ENCODE measurements at regions not wholly inside any gene's neighbourhood (a gene's known extent, or its start where the extent isn't known, plus 50 kb on each side); places are given as distances from the start of the nearest gene placed in this dataset.

GRCh38 chr2:41990688-41991087 lies 57.1 kb upstream of the PKDCC start:
- H3K9me3 Mint-ChIP-seq, result no peaks in the 10 kb centered on the region
- peaks cover 1% of the 10 kb centered on the region for H3K36me3 Mint-ChIP-seq (ENCODE audit: insufficient read depth)
- H3K27ac Mint-ChIP-seq (ENCODE audit: low read depth), result no peak overlapping the region
- no peak overlapping the region for H3K4me3 Mint-ChIP-seq
- DNase-seq (ENCODE audit: low spot score in 2 of 2), result no peak
- no peak for ATAC-seq (replicated peaks; ENCODE audit: extremely low read depth, poor library complexity, severe bottlenecking)
- peaks cover 45% of the 10 kb centered on the region for H3K27me3 Mint-ChIP-seq
- peaks cover 5% of the 10 kb centered on the region for H3K4me1 Mint-ChIP-seq

DNA sequence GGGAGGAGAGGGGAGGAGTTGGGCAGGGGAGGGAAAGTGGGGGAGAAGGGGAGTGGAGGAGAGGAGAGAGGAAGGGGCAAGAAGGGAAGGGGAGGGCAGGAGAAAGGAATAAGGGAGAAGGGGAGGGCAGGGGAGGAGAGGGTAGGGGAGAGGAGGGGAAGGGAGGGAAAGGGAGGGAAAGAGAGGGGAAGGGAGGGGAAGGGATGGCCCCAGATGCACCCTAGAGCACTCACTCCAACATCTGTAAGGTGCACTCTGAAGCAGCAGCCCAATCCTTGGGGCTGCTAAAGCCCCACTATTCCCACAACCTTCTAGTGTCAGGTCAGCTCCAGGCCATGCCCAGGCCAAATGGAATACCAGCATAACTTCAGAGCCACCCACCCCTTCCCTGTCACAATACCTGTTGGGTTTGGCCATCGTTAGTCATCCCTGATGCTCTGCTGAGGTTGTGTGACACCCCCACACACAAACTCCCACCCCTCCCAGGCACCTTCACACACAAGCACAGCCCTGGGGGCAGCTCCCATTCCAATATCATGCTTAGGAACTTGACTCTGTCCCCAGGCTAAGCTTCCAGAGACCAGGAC lies 55.7 kb upstream of the PKDCC start:
- DNase-seq (ENCODE audit: low spot score in 2 of 2) (no peak), ATAC-seq (replicated peaks; ENCODE audit: extremely low read depth, poor library complexity, severe bottlenecking) (no peak)
- Mint-ChIP-seq H3K4me1 (peaks cover 5% of the 10 kb centered on the region), H3K27me3 (peaks cover 36% of the 10 kb centered on the region), H3K36me3 (ENCODE audit: insufficient read depth) (no peaks in the 10 kb centered on the region), H3K4me3 (no peak overlapping the region), H3K9me3 (no peaks in the 10 kb centered on the region), H3K27ac (ENCODE audit: low read depth) (no peak overlapping the region)

GRCh38 chr2:41992671-41993434 lies 55.0 kb upstream of the PKDCC start:
- DNase-seq (ENCODE audit: low spot score in 2 of 2) (no peak), ATAC-seq (replicated peaks; ENCODE audit: extremely low read depth, poor library complexity, severe bottlenecking) (no peak)
- peaks cover 36% of the 10 kb centered on the region for H3K27me3 Mint-ChIP-seq
- H3K9me3 Mint-ChIP-seq, result no peaks in the 10 kb centered on the region
- no peaks in the 10 kb centered on the region for H3K36me3 Mint-ChIP-seq (ENCODE audit: insufficient read depth)
- H3K4me3 Mint-ChIP-seq, result no peak overlapping the region
- H3K27ac Mint-ChIP-seq (ENCODE audit: low read depth), result no peak overlapping the region
- H3K4me1 Mint-ChIP-seq, result peaks cover 5% of the 10 kb centered on the region

- no peak overlapping the region for H3K27ac Mint-ChIP-seq (ENCODE audit: low read depth)
- ATAC-seq (replicated peaks; ENCODE audit: extremely low read depth, poor library complexity, severe bottlenecking) (no peak), DNase-seq (ENCODE audit: low spot score in 2 of 2) (no peak)
- peaks cover 33% of the 10 kb centered on the region for H3K27me3 Mint-ChIP-seq
- H3K36me3 Mint-ChIP-seq (ENCODE audit: insufficient read depth), result no peaks in the 10 kb centered on the region
- H3K4me1 Mint-ChIP-seq, result peaks cover 5% of the 10 kb centered on the region
- no peak overlapping the region for H3K4me3 Mint-ChIP-seq
- no peaks in the 10 kb centered on the region for H3K9me3 Mint-ChIP-seq
Observed at GRCh38 chr2:41993435-41993925, 54.3 kb upstream of the PKDCC start.

GRCh38 chr2:41994233-41994637 lies 53.6 kb upstream of the PKDCC start:
- ATAC-seq (replicated peaks; ENCODE audit: extremely low read depth, poor library complexity, severe bottlenecking), result no peak
- Mint-ChIP-seq H3K4me3 (no peak overlapping the region), H3K4me1 (peaks cover 5% of the 10 kb centered on the region), H3K36me3 (ENCODE audit: insufficient read depth) (no peaks in the 10 kb centered on the region), H3K27ac (ENCODE audit: low read depth) (no peak overlapping the region), H3K9me3 (no peaks in the 10 kb centered on the region), H3K27me3 (peaks cover 28% of the 10 kb centered on the region)
- no peak for DNase-seq (ENCODE audit: low spot score in 2 of 2)

DNA sequence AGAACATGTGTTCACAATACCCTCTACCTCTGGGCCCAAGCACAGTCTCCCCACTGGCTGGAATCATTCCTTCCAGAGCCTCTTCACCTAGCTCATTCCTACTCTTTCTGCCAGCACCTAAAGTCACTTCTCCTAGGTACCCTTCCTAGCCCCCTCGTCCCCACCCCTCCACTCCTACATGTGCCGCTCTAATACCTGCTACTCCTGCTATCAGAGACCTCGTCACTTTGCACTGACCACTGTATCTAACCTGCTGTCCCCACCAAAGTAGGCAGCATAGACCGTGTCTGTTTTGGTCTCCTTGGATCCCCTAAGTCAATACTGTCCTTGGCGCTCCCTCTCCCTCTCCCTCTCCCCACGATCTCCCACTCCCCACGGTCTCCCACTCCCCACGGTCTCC lies 53.2 kb upstream of the PKDCC start:
- Mint-ChIP-seq H3K4me1 (peaks cover 5% of the 10 kb centered on the region), H3K36me3 (ENCODE audit: insufficient read depth) (no peaks in the 10 kb centered on the region), H3K9me3 (no peaks in the 10 kb centered on the region)

GRCh38 chr2:41997561-41997960 lies 50.3 kb upstream of the PKDCC start:
- DNase-seq (ENCODE audit: low spot score in 2 of 2) (no peak), ATAC-seq (replicated peaks; ENCODE audit: extremely low read depth, poor library complexity, severe bottlenecking) (no peak)
- Mint-ChIP-seq H3K4me3 (no peak overlapping the region), H3K36me3 (ENCODE audit: insufficient read depth) (no peaks in the 10 kb centered on the region), H3K27me3 (peaks cover 19% of the 10 kb centered on the region), H3K4me1 (peaks cover 4% of the 10 kb centered on the region), H3K9me3 (no peaks in the 10 kb centered on the region), H3K27ac (ENCODE audit: low read depth) (no peak overlapping the region)

More for the DNA sequence above, 53.2 kb upstream of the PKDCC start:
- ATAC-seq (replicated peaks; ENCODE audit: extremely low read depth, poor library complexity, severe bottlenecking) (no peak), DNase-seq (ENCODE audit: low spot score in 2 of 2) (no peak)
- Mint-ChIP-seq H3K27ac (ENCODE audit: low read depth) (no peak overlapping the region), H3K27me3 (peaks cover 24% of the 10 kb centered on the region), H3K4me3 (no peak overlapping the region)

Data from central memory CD8-positive, alpha-beta T cell (primary cell).